ENCODE measurements at regions not wholly inside any gene's neighbourhood (a gene's known extent, or its start where the extent isn't known, plus 50 kb on each side); places are given as distances from the start of the nearest gene placed in this dataset.

DNA sequence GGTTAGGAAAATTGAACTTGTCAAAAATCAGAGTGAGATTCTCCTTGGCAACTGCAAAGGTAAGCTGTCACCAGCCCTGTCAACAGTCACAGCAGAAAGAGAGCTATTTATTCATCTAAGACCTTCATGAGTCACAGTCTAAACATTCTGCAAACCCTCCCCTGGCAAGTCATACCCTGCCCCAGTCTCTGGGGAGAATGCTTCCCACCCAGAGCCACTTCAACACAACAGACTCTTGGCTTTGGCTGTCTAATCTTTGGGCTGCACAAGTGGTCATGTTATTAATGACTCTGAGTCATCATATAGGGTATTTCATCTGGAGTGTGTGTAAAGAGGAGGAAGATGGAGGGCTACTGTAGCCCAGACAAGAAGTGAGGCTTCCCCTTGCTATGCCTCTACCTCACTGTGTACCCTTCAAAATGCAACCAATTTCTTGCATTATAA, 153.4 kb downstream of the CCDC34 start:
- H3K4me1 ChIP-seq, result peaks cover 8 to 29% (median 22%) of the 10 kb centered on the region in 4 donors
- no peak for DNase-seq
- no peak overlapping the region for H3K4me3 ChIP-seq
- H3K9me3 ChIP-seq, result no peaks in the 10 kb centered on the region
- ATAC-seq (ENCODE audit: low FRiP score in 2 of 2), result peak in 1 of 2 donors; percentile 78
- no peaks in the 10 kb centered on the region for H3K36me3 ChIP-seq
- TF ChIP-seq POLR2AphosphoS5 (IDR thresholded peaks at IDR 0.05), result no peak
- TF ChIP-seq POLR2A (IDR thresholded peaks at IDR 0.05), result no peak
- TF ChIP-seq, protein P1, sequence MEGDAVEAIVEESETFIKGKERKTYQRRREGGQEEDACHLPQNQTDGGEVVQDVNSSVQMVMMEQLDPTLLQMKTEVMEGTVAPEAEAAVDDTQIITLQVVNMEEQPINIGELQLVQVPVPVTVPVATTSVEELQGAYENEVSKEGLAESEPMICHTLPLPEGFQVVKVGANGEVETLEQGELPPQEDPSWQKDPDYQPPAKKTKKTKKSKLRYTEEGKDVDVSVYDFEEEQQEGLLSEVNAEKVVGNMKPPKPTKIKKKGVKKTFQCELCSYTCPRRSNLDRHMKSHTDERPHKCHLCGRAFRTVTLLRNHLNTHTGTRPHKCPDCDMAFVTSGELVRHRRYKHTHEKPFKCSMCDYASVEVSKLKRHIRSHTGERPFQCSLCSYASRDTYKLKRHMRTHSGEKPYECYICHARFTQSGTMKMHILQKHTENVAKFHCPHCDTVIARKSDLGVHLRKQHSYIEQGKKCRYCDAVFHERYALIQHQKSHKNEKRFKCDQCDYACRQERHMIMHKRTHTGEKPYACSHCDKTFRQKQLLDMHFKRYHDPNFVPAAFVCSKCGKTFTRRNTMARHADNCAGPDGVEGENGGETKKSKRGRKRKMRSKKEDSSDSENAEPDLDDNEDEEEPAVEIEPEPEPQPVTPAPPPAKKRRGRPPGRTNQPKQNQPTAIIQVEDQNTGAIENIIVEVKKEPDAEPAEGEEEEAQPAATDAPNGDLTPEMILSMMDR (IDR thresholded peaks at IDR 0.05), result no peak
- no peak for TF ChIP-seq EP300 (IDR thresholded peaks at IDR 0.05)
- no peaks in the 10 kb centered on the region for H3K27me3 ChIP-seq
- no peak overlapping the region for H3K27ac ChIP-seq

- DNase-seq (no peak), ATAC-seq (ENCODE audit: low FRiP score in 2 of 2) (no peak)
- Histone ChIP-seq H3K36me3 (no peaks in the 10 kb centered on the region), H3K27me3 (no peaks in the 10 kb centered on the region), H3K4me3 (no peak overlapping the region), H3K9me3 (no peaks in the 10 kb centered on the region), H3K4me1 (peaks cover 8 to 25% (median 19%) of the 10 kb centered on the region in 4 donors), H3K27ac (no peak overlapping the region)
- WGBS, 2 donors, result 86 to 96% methylated on average over 3 of the region's 3 CpGs
- no peak for TF ChIP-seq POLR2AphosphoS5 (IDR thresholded peaks at IDR 0.05)
- TF ChIP-seq, protein P1 (IDR thresholded peaks at IDR 0.05), result no peak
- TF ChIP-seq POLR2A (IDR thresholded peaks at IDR 0.05), result no peak
- TF ChIP-seq EP300 (IDR thresholded peaks at IDR 0.05), result no peak
These were observed 154.2 kb downstream of the CCDC34 start for GRCh38 chr11:27208846-27209245.

- peaks cover 0 to 15% (median 8%) of the 10 kb centered on the region in 4 donors for H3K4me1 ChIP-seq
- H3K27ac ChIP-seq, result no peak overlapping the region
- 50 to 84% methylated on average over 2 of the region's 2 CpGs for WGBS, 2 donors
- H3K9me3 ChIP-seq, result no peaks in the 10 kb centered on the region
- TF ChIP-seq POLR2AphosphoS5 (IDR thresholded peaks at IDR 0.05) (no peak), POLR2A (IDR thresholded peaks at IDR 0.05) (no peak), EP300 (IDR thresholded peaks at IDR 0.05) (no peak)
- TF ChIP-seq, protein P1 (IDR thresholded peaks at IDR 0.05), result no peak
- no peak overlapping the region for H3K4me3 ChIP-seq
- H3K27me3 ChIP-seq, result no peaks in the 10 kb centered on the region
- ATAC-seq (ENCODE audit: low FRiP score in 2 of 2) (no peak), DNase-seq (no peak)
- no peaks in the 10 kb centered on the region for H3K36me3 ChIP-seq
These were observed 155.9 kb downstream of the CCDC34 start for GRCh38 chr11:27207025-27207650.

- Histone ChIP-seq H3K4me1 (peaks cover 0 to 25% (median 14%) of the 10 kb centered on the region in 4 donors), H3K27ac (no peak overlapping the region), H3K27me3 (no peaks in the 10 kb centered on the region), H3K36me3 (no peaks in the 10 kb centered on the region), H3K4me3 (no peak overlapping the region), H3K9me3 (no peaks in the 10 kb centered on the region)
- ATAC-seq (ENCODE audit: low FRiP score in 2 of 2) (no peak), DNase-seq (no peak)
- TF ChIP-seq POLR2A (IDR thresholded peaks at IDR 0.05) (no peak), POLR2AphosphoS5 (IDR thresholded peaks at IDR 0.05) (no peak), EP300 (IDR thresholded peaks at IDR 0.05) (no peak)
- TF ChIP-seq, protein P1 (IDR thresholded peaks at IDR 0.05), result no peak
These were observed 157.0 kb downstream of the CCDC34 start for GRCh38 chr11:27205779-27206570.

Measured in upper lobe of left lung (tissue), 6 donors.